ENCODE measurements at regions not wholly inside any gene's neighbourhood (a gene's known extent, or its start where the extent isn't known, plus 50 kb on each side); places are given as distances from the start of the nearest gene placed in this dataset.
"Not testable (repeated sequence)": the region's sequence is repeated elsewhere in the genome, so short reads cannot be mapped to it uniquely, and the experiment has no call there.

- TF ChIP-seq, protein P1, sequence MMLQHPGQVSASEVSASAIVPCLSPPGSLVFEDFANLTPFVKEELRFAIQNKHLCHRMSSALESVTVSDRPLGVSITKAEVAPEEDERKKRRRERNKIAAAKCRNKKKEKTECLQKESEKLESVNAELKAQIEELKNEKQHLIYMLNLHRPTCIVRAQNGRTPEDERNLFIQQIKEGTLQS (IDR thresholded peaks at IDR 0.05; ENCODE audit: insufficient read depth, low read depth, low read length) = no peak
- TF ChIP-seq HDAC6 (IDR thresholded peaks at IDR 0.05; ENCODE audit: low read depth, low read length) = no peak
Measured at GRCh38 chr14:51597261-51598001, 54.3 kb upstream of the FRMD6 start (continued).

DNA sequence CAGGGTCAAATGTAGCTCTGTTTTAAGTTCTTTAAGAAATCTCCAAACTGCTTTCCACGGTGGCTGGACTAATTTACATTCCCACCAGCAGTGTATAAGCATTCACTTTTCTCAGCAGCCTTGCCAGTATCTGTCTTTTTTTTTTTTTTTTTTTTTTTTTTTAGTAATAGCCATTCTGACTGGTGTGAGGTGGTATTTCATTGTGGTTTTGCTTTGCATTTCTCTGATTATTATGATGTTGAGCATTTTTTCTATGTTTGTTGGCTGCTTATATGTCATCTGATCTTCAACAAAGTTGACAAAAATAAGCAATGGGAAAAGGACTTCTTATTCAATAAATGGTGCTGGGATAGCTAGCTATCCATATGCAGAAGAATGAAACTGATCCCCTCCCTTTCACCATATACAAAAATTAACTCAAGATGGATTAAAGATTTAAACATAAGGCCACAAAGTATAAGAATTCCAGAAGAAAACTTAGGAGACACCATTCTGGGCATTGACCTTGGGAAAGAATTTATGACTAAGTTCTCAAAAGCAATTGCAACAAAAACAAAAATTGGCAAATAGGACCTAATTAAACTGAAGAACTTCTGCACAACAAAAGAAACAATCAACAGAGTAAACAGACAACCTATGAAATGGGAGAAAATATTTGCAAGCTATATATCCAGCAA is 52.6 kb upstream of the FRMD6 start:
- H4K91ac ChIP-seq (replicated peaks; ENCODE audit: insufficient read length, low read length); H2BK20ac ChIP-seq (ENCODE audit: low read length); H3K79me2 ChIP-seq (ENCODE audit: control insufficient read depth in 1 of 2, insufficient read depth in 2 of 2, low read length in 2 of 2); DNase-seq (ENCODE audit: low read depth in 1 of 2, low spot score in 2 of 2); H2BK15ac ChIP-seq (ENCODE audit: low read length); H3K9ac ChIP-seq (replicated peaks in 1 of 4; ENCODE audit: extremely low read depth in 1 of 4, low read depth in 3 of 4, low read length in 3 of 4); H3K14ac ChIP-seq (ENCODE audit: insufficient read length); H3K36me3 ChIP-seq (ENCODE audit: control insufficient read depth in 2 of 4, insufficient read depth in 4 of 4, low read length in 3 of 4); POLR2A ChIA-PET (ENCODE audit: partially characterized antibody); H2AFZ ChIP-seq (ENCODE audit: low read length); FAIRE-seq; H3K4me2 ChIP-seq (ENCODE audit: insufficient read depth in 1 of 2, low read depth in 2 of 2, low read length in 2 of 2); H2BK12ac ChIP-seq (ENCODE audit: low read depth, low read length); H3K23me2 ChIP-seq (ENCODE audit: low read depth, low read length); H4K20me1 ChIP-seq (replicated peaks in 1 of 2; ENCODE audit: control insufficient read depth in 1 of 2, insufficient read depth in 2 of 2, low read length in 2 of 2); H2AK5ac ChIP-seq (ENCODE audit: low read depth, low read length); H3K27me3 ChIP-seq (replicated peaks in 1 of 4; ENCODE audit: control insufficient read depth in 3 of 4, extremely low read depth in 1 of 4, insufficient read depth in 3 of 4, low read length in 3 of 4); H3K18ac ChIP-seq (ENCODE audit: extremely low read depth, low read length); H4K8ac ChIP-seq (ENCODE audit: extremely low read depth, insufficient read depth, low read length); H3K9me3 ChIP-seq (ENCODE audit: insufficient read depth in 2 of 2, low read depth in 1 of 2, low read length in 1 of 2); H2BK5ac ChIP-seq (ENCODE audit: low read depth, low read length); H3K56ac ChIP-seq (replicated peaks; ENCODE audit: insufficient read length, low read depth, low read length); H3K4me1 ChIP-seq (replicated peaks in 1 of 4; ENCODE audit: control insufficient read depth in 3 of 4, insufficient read depth in 4 of 4, low read length in 3 of 4); H3K4ac ChIP-seq (replicated peaks; ENCODE audit: insufficient read length, low read depth, low read length); H3K27ac ChIP-seq (ENCODE audit: low read depth, low read length); H2BK120ac ChIP-seq (replicated peaks; ENCODE audit: low read depth, low read length); H3K23ac ChIP-seq (ENCODE audit: insufficient read length); H3K79me1 ChIP-seq (ENCODE audit: low read depth, low read length); H3K4me3 ChIP-seq (ENCODE audit: extremely low read depth in 1 of 4, insufficient read depth in 2 of 4, low read depth in 3 of 4, low read length in 4 of 4); H4K5ac ChIP-seq (ENCODE audit: insufficient read length, low read depth, low read length): not testable (repeated sequence)
- CTCF ChIA-PET (ENCODE audit: partially characterized antibody) = interaction anchor here (1.6 kb wide), 1 partner anchor 10 kb away, joined by 3 read pairs; no protein-coding TSS in a partner anchor
- 100% methylated on average over 1 of the region's 1 CpG; no CpG with 5 or more reads in 1 of the 2 experiments for WGBS, 2 experiments (ENCODE audit: extremely low coverage in 1 of 2, insufficient coverage in 1 of 2, insufficient read length in 1 of 2, insufficient replicate concordance in 2 of 2, low coverage in 1 of 2, low lambda C conversion rate in 2 of 2, missing lambda C conversion rate in 1 of 2)

Measured in H1 (cell line).